ENCODE measurements at regions not wholly inside any gene's neighbourhood (a gene's known extent, or its start where the extent isn't known, plus 50 kb on each side); places are given as distances from the start of the nearest gene placed in this dataset.

DNA sequence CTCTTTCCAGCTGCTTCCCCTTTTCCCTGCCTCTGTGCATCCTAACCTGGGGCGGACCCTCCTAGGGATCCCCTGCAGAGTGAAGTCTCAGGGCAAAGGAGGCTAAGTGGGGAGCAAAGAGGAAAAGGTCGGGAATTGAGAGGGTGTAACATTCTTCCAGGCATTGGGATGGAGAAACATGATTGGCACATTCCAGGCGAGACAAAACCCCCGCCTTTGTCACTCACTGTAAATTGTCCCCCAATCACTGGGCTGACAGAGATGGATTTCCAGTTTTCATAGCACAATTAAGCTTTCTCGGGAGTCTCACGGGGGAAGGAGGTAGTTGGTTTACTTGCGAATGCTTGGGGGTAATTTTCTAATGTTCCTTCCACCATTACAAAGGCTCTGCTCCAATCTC lies 74.9 kb downstream of the MIAT start:
- no peak for TF ChIP-seq POLR2A (IDR thresholded peaks at IDR 0.05)
- TF ChIP-seq CTCF (IDR thresholded peaks at IDR 0.05) = no peak

All from adrenal gland (tissue), 5 donors.